GM12872 (cell line): ENCODE measurements at regions not wholly inside any gene's neighbourhood (a gene's known extent, or its start where the extent isn't known, plus 50 kb on each side); places are given as distances from the start of the nearest gene placed in this dataset.

Experiments used
- TF ChIP-seq, protein P1 (sequence below): IDR thresholded peaks from 3 replicates; pipeline ENCODE4 v1.5.1; 2011; ENCODE audit warnings: low read depth, mild to moderate bottlenecking, low read length, moderate library complexity; ENCODE audit not compliant: insufficient read depth

DNA sequence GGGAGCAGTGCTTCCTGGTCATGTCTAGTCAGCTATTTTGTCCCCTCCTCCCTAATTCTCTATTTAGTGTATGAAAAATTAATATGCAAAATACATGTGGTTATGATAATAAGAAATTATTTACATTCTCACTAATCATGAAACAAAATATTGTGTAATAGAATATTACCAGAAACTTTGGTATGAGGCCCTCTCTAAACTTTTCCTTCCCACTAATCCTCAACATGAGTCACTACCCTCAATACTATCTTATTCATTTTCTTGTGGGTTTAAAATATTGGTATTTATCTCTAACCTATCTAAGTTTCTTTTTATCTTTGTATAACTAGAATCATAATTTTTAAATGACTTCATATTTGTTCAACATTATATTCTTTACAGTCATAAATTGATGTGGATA, 545.9 kb upstream of the PTPRD start:
- TF ChIP-seq, protein P1, sequence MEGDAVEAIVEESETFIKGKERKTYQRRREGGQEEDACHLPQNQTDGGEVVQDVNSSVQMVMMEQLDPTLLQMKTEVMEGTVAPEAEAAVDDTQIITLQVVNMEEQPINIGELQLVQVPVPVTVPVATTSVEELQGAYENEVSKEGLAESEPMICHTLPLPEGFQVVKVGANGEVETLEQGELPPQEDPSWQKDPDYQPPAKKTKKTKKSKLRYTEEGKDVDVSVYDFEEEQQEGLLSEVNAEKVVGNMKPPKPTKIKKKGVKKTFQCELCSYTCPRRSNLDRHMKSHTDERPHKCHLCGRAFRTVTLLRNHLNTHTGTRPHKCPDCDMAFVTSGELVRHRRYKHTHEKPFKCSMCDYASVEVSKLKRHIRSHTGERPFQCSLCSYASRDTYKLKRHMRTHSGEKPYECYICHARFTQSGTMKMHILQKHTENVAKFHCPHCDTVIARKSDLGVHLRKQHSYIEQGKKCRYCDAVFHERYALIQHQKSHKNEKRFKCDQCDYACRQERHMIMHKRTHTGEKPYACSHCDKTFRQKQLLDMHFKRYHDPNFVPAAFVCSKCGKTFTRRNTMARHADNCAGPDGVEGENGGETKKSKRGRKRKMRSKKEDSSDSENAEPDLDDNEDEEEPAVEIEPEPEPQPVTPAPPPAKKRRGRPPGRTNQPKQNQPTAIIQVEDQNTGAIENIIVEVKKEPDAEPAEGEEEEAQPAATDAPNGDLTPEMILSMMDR, result no peak

DNA sequence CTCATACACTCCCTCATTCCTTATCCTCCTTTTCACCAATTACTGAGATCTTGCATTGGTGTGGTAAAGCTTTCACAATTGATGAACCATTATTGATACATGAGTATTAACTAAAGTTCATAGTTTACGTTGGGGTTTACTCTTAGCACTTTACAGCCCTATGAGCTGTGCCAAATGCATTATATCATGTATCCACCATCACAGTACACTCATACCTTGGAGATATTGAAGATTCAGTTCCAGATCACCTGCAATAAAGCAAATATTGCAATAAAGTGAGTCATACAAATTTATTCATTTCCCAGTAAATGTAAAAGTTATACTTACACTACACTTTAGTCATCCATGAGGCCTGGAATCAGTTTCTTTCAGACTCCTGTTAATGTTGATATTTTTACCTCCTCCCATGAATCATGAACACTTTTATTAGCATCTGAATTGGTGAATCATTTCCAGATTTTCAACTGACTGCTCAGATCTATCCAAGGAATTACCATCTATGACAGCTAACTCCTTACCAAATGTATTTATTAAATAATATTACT, 546.6 kb upstream of the PTPRD start:
- TF ChIP-seq, protein P1, result no peak

DNA sequence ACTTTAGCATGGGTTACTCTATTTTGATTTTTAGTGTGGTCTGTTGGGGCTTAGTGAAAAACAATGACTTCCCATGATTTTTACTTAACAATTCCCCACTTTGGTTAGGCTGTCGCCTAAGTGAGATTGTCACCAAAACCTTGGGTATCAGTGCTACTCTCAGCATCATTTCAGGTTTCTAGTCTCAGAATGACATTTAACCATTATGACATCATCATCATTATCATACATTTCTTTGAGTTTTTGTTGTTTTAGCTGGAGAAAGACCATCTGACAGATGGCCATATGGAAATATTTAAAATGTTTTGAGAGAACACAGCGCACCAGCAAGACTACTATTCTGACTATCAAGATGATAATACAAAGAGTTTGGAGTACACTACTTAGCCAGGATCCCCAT, 551.0 kb upstream of the PTPRD start:
- TF ChIP-seq, protein P1, result no peak

- TF ChIP-seq, protein P1, result no peak
These were observed 569.2 kb upstream of the PTPRD start for GRCh38 chr9:11182001-11182400.

DNA sequence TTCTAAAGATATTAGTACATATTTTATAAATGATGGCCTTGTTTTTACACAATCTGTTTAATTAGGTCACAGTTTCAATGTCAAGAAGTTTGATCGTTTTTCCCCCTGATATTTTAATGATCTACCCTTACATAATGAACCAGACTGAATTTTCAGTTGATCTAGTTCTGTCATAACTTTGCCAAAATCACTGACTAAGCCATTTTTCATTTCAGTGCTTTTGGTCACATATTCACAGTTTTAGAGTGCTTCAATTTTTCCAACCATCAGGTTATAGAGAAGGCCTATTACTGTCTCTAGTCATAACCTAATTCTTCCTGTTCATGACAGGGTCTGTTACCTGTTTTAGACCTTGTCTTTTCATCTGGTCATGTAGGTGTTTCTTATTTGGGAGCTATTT, 577.9 kb upstream of the PTPRD start:
- TF ChIP-seq, protein P1, result no peak

DNA sequence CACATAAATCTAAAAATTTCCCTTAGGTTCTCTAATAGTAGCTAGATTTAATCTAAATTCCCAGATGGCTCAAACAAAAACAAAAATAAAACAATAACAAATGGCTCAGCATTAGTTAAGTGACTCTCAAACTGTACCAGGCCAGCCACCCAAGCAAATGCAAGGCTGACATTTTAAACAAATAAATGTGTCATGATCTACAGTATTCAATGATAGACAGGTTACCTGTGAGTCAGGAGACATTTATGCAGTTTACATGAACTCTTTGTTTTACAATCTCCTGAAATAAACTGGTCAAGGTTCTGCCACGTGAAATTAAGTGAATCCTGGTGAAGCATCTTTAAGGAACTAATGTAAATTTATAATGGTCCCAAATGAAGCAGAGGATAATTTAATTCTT, 580.2 kb upstream of the PTPRD start:
- TF ChIP-seq, protein P1, result no peak

- TF ChIP-seq, protein P1, result no peak
These were observed 581.4 kb upstream of the PTPRD start for GRCh38 chr9:11194246-11194645.
